Prostate gland (tissue), 2 donors: ENCODE measurements at regions not wholly inside any gene's neighbourhood (a gene's known extent, or its start where the extent isn't known, plus 50 kb on each side); places are given as distances from the start of the nearest gene placed in this dataset.

ENCODE experiments used
- DNase-seq: peaks from one replicate; pipeline ENCODE4 v3.0.0-alpha.2; 2019; ENCODE audit warnings: low spot score
- H3K27ac ChIP-seq, 2 donors: fragments of 200-600 bp; sonication (generic); 2 replicates each; pipeline ENCODE4 v1.5.1; 2017 to 2019
- H3K27me3 ChIP-seq: fragments of 200-600 bp; sonication (generic); replicated peaks from 2 replicates; pipeline ENCODE4 v1.5.1; 2019; ENCODE audit not compliant: insufficient read depth
- H3K36me3 ChIP-seq, 2 donors: fragments of 200-600 bp; sonication (generic); 1 replicate in 1 of 2; 2 replicates in 1 of 2; pipeline versions ENCODE4 v1.5.1 to v1.8.1; 2017 to 2019
- H3K4me1 ChIP-seq: fragments of 200-600 bp; sonication (generic); replicated peaks from 2 replicates; pipeline ENCODE4 v1.5.1; 2019
- H3K4me3 ChIP-seq, 2 donors: fragments of 200-600 bp; sonication (generic); 2 replicates each; pipeline ENCODE4 v1.5.1; 2017 to 2019
- H3K9me3 ChIP-seq: fragments of 200-600 bp; sonication (generic); 2 replicates; pipeline ENCODE4 v1.5.1; 2017
- POLR2A ChIP-seq: fragments of 450-650 bp; IDR thresholded peaks from one replicate; pipeline ENCODE4 v1.6.1; 2016; ENCODE audit warnings: antibody characterized with exemption, mild to moderate bottlenecking
- POLR2AphosphoS5 ChIP-seq: sonication (generic); formaldehyde crosslinking; IDR thresholded peaks from one replicate; pipeline ENCODE4 v1.6.1; 2017; ENCODE audit warnings: antibody characterized with exemption
- WGBS: methylation state at CpG from one replicate; pipeline ENCODE4 v1.1.5; 2018; 5-methylcytosine and 5-hydroxymethylcytosine counted together
- intact Hi-C: fragments of 100-400 bp; cut with DNase I; formaldehyde crosslinking; loops from one replicate; pipeline ENCODE4 v1.14.2; 2022
- TF ChIP-seq, protein P1 (sequence below), 4 experiments: fragments of 200-600 bp in 2 of 4; fragments of 450-650 bp in 2 of 4; sonication (generic) in 2 of 4; IDR thresholded peaks; 1 replicate in 3 of 4; 2 replicates in 1 of 4; pipeline ENCODE4 v1.5.1; 2016 to 2019; ENCODE audit warnings: antibody characterized with exemption in 4 of 4, mild to moderate bottlenecking in 2 of 4, moderate library complexity in 2 of 4

DNA sequence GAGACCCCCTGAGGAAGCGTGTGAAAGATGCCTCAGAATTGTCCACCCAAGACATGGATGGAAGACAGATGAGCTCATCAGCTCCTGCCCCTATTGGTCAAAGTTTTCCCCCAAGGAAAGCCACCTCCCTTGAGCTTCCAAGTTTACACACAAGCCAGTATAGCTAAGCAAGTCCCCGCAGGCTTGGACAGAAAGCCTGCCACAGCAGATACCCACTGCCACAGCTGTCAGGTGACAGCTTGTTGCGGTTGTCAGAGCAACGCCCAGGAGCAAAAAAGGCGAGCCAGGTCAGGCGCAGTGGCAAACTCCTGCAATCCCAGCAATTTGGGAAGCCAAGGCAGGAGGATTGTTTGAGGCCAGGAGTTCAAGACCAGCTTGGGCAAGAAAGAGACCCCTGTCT lies 60.9 kb upstream of the IFNAR2 start:
- Histone ChIP-seq H3K4me1 (no peaks in the 10 kb centered on the region), H3K27me3 (no peaks in the 10 kb centered on the region), H3K27ac (no peak overlapping the region), H3K36me3 (no peaks in the 10 kb centered on the region), H3K4me3 (no peak overlapping the region), H3K9me3 (no peaks in the 10 kb centered on the region)
- 29% methylated on average over 6 of the region's 6 CpGs for WGBS
- no peak for TF ChIP-seq POLR2A
- TF ChIP-seq, protein P1, sequence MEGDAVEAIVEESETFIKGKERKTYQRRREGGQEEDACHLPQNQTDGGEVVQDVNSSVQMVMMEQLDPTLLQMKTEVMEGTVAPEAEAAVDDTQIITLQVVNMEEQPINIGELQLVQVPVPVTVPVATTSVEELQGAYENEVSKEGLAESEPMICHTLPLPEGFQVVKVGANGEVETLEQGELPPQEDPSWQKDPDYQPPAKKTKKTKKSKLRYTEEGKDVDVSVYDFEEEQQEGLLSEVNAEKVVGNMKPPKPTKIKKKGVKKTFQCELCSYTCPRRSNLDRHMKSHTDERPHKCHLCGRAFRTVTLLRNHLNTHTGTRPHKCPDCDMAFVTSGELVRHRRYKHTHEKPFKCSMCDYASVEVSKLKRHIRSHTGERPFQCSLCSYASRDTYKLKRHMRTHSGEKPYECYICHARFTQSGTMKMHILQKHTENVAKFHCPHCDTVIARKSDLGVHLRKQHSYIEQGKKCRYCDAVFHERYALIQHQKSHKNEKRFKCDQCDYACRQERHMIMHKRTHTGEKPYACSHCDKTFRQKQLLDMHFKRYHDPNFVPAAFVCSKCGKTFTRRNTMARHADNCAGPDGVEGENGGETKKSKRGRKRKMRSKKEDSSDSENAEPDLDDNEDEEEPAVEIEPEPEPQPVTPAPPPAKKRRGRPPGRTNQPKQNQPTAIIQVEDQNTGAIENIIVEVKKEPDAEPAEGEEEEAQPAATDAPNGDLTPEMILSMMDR (IDR thresholded peaks at IDR 0.05) = no peak
- TF ChIP-seq POLR2AphosphoS5 = peak; percentile 44
- DNase-seq = peak; percentile 25
- intact Hi-C loops = no loop called here

DNA sequence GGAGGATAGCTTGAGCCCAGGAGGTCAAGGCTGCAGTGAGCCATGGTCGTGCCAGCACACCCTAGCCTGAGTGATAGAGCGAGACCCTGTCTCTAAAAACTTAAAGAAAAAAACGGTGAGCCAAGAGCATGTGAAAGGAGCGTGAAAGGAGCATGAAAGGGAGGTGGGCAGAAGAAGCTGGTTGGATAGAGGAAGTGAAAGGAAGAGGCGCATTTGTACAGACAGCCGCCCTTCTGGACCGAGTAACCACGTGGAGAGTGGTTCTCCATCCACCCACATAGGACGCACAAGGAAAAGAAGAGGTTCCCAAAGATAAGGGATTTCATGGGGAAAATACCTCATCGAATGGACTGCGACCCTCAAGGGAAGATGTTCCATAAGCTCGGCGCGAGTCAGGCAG lies 60.4 kb upstream of the IFNAR2 start:
- TF ChIP-seq, protein P1 (IDR thresholded peaks at IDR 0.05) = no peak
- no peak for TF ChIP-seq POLR2A
- Histone ChIP-seq H3K27me3 (no peaks in the 10 kb centered on the region), H3K27ac (no peak overlapping the region), H3K9me3 (no peaks in the 10 kb centered on the region), H3K4me3 (no peak overlapping the region), H3K36me3 (no peaks in the 10 kb centered on the region), H3K4me1 (no peaks in the 10 kb centered on the region)
- intact Hi-C loops = no loop called here
- no peak for DNase-seq
- WGBS = 88% methylated on average over 14 of the region's 14 CpGs

DNA sequence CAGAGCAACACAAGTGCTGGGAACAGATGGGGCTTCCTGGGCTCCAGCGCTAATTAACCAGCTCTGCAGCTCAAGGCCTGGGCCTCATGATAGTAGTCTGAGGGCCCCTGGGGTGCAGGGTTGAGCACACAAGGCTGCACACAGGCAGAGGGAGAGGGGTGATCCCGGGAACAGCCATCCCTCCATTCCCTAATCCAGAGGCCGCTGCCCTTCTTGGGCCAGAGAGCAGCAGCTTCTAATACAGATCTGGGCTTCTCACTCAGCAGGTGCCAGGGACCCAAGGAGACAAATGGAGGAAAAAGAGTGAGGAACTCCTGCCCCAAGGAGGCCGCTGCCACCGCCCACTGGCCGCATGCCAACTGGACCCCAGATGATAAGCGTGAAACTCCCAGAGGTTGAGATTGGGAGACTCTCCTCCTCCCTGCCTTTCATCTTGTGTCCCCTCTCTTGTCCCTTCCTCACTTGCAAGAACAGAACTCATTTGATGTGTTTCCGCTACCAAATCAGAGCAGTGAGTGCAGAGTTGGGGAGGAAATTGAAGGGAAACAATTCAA lies 58.0 kb upstream of the IFNAR2 start:
- no peak overlapping the region for H3K27ac ChIP-seq
- WGBS = 78% methylated on average over 8 of the region's 8 CpGs
- no peaks in the 10 kb centered on the region for H3K36me3 ChIP-seq
- no peak overlapping the region for H3K4me3 ChIP-seq
- intact Hi-C loops = no loop called here
- no peaks in the 10 kb centered on the region for H3K9me3 ChIP-seq
- TF ChIP-seq POLR2AphosphoS5 (no peak), POLR2A (no peak)
- TF ChIP-seq, protein P1 (IDR thresholded peaks at IDR 0.05) = no peak
- no peaks in the 10 kb centered on the region for H3K4me1 ChIP-seq
- H3K27me3 ChIP-seq = no peaks in the 10 kb centered on the region
- DNase-seq = no peak

DNA sequence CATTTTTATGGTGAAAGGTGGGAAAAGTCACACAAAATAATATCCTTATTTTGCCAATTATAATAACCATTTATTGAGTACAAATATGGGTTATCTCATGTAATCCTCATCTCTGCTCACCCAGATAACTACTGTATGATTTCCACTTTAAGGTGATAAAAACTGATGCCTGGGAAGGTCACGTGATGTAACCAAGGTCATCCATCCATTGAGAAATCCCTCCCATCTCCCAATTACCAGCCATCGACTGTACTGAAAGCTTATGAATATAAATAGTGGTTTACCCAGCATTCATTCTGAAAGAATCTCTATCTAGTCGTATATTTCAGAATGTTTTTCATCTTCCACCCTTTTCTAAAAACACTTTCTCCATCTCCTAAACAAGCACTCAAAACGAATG lies 55.0 kb upstream of the IFNAR2 start:
- no peaks in the 10 kb centered on the region for H3K36me3 ChIP-seq
- intact Hi-C loops = no loop called here
- H3K4me3 ChIP-seq = no peak overlapping the region
- no peaks in the 10 kb centered on the region for H3K4me1 ChIP-seq
- H3K9me3 ChIP-seq = no peaks in the 10 kb centered on the region
- no peak overlapping the region for H3K27ac ChIP-seq
- TF ChIP-seq POLR2A (no peak), POLR2AphosphoS5 (no peak)
- TF ChIP-seq, protein P1 (IDR thresholded peaks at IDR 0.05) = no peak
- H3K27me3 ChIP-seq = no peaks in the 10 kb centered on the region
- 82% methylated on average over 4 of the region's 4 CpGs for WGBS
- no peak for DNase-seq
